GM19240 (cell line): ENCODE measurements at regions not wholly inside any gene's neighbourhood (a gene's known extent, or its start where the extent isn't known, plus 50 kb on each side); places are given as distances from the start of the nearest gene placed in this dataset.
"Not testable (repeated sequence)": the region's sequence is repeated elsewhere in the genome, so short reads cannot be mapped to it uniquely, and the experiment has no call there.

Experiments used
- DNase-seq: peaks from one replicate; pipeline ENCODE4 v3.0.0; 2011; ENCODE audit warnings: low spot score; ENCODE audit not compliant: insufficient read length

DNA sequence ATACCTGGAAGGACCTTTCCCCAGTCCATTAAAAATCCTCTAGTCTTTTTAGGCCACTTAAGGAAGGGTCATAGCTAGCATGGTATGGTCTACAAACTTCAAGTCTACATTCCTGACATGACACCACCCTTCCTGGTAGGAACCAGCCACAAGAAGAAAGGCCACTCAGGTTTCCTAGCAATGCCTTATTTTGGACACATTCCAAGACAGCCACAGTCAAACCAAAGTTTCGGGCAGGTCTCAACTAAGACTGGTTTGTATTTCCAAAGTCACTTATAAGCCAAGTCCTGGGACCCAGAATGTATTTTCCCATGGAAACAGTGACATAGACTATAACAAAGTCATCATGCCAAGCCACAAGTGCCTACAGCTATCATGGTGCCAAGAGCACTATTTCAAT lies 50.6 kb upstream of the SLC44A3 start:
- no peak for DNase-seq

DNA sequence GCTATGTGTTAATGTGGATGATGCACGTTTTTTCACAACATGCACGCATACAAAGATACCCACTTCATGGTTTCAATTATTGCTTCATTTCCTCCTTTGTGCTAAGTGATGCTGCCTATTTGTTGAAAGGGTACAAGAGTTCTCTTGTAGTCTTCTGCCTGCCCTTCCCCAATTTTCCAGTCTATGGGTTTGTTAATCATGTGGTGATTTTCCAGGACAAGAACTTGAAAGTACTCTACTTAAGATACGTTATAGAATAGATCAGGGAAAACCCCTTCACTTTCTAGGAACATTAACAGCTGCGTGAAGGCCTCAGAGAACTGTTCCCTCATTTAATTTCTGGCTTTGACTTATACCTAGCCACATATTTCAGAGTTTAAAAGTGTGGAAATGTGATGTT lies 52.1 kb upstream of the SLC44A3 start:
- DNase-seq: no peak

DNA sequence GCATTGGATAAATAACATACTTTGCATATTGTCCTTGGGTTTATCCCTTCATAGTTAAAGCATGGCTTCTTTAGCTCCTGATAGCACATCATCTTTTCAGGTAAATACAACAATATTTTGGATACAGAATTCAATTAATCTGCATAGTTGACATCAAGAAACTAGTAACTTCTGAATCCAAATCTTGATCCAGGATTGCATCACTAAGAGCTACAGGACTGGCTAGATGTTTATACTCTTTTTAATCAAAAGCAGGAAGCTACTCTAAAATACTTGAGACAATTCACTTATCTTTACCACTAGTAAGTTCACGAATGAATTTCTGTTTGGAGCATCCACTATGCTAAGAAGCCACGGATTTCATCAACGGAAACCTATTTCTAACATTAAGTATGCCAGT lies 54.2 kb upstream of the SLC44A3 start:
- DNase-seq: no peak

DNA sequence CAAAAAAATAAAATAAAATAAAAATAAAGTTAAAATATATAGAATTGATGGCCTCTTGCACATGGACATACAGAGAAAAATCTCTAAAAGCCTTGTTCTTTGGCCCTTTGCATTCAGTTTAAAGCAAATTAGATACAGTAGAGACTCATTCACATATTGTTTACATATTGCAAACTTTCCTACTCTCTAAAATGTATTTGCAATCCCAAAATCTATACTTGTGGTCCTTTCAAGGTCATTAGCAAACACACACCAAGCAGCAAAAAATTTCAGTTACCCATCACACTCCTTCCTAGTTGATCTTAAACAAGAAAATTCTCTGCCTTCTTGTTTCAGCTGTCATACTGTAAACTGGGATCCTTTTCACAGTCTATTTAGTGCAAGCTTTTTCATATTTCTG lies 61.0 kb upstream of the SLC44A3 start:
- DNase-seq: no peak

DNA sequence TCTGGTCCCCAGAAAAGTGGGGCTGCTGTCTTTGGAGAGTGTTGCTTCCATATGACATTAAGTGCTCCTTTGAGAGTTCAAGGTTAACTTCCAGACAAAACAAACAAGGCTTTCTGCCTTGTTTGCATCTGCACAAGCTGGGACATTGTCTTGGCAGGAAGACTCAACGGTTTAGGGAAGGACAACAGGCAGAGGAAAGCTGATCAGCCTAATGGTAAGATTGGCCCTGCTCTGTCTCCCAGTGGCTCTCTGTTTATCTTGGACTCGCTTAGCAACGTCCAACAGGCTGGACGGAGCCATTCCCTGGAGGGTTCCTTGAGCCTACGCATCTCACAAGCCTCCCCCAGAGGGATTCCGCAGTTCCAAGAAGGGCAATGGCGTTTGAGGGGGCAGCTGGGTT lies 62.2 kb upstream of the SLC44A3 start:
- no peak for DNase-seq

DNA sequence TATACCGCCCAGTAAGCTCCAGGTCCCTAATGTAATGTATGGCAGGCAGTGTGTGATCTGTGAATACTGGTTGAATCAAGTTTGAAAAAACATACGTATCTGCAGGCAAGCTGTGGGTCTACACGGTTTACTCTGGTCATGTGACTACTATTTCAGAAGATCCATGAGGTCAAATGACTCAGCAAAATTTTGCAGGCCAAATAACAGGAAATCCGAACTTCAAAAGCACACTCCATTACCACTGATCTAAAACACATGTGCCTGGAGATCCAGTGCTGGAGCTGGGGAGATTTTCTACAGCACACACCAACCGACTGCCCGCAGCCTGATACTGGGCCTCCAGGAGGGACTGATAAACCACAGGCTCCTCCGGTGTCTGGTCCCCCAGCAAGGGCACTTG lies 64.5 kb upstream of the SLC44A3 start:
- no peak for DNase-seq

DNA sequence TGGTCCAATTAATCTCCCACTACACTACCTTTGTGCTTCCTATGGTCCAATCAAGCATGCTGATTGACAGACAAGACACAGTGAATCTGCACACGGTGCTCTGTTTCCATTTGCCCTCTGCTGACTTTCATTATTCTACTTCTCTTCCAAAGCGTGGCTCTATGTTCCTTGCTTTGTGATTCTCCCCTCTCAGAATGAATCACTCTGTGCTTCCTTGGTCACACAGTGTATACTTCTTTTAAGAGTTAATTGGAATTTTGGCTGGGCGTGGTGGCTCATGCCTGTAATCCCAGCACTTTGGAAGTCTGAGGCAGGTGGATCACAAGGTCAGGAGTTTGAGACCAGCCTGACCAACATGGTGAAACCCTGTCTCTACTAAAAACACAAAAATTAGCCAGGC lies 65.1 kb upstream of the SLC44A3 start:
- DNase-seq: not testable (repeated sequence)

DNA sequence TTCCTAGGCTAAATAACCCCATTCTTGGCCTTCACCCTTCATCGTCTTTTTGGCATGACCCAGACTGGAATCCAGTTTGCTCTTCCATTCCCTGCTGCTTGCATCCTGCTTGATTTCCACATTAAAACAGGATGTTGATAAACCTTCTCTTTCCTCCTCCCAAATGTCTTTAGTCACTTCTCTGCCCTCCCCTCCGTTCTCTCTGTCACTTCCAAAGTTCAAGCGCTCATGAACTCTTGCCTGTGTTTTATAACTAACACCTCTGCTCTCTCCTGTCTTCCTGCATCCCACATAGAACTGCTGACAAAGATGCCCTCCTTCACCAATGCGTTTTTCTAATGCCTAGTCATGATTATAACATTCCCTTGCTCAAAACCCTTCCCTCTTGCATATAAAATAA lies 65.6 kb upstream of the SLC44A3 start:
- no peak for DNase-seq

DNA sequence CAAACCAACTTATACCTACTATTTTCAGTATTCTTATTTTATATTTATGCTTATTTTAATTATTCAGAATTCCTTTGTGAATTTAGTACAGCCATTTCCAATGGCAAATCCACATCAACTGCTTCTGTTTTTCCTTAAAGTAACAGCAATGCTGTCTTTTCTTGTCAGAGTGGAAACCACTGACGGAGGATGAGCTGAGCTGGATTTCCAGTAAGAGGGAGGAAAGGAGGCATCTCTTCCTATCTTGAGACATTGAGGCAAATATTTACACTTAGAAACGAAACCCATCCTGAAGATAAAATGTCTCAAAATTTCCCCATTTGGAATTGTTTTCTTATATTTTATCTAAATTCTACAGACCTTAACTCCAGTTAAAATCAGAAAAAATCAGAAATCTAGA lies 66.1 kb upstream of the SLC44A3 start:
- no peak for DNase-seq

DNA sequence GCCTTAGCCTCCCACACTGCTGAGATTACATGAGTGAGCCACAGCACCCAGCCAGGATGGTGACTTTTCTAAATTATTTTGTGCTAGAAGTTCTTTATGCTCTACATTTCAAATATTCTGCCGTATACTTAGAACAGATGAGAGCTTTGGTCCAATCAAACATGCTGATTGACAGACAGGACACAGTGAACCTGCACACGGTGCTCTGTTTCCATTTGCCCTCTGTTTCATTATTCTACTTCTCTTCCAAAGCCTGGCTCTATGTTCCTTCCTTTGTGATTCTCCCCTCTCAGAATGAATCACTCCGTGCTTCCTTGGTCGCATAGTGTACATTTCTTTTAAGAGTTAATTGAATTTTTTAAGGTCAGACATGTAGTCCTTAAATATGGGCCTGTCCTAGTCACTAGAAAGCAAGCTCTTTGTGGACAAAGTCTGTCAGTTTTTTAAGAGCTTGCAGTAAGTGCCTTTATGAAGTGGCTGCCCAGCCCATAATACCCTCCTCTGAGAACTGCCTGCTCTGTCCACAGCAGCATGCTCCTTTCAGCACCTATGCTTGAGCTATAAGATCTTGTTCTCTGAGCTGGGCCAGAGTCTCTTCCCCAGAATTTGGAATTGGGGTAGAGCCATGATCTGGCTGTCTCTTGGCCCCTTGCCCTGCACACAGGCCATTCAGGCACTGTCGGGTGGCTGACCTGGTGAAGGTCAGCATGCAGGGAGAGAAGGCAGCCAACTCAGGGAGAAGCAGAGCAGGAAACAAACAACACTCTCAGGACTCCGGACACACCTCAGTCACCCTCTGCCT lies 66.8 kb upstream of the SLC44A3 start:
- DNase-seq: no peak

DNA sequence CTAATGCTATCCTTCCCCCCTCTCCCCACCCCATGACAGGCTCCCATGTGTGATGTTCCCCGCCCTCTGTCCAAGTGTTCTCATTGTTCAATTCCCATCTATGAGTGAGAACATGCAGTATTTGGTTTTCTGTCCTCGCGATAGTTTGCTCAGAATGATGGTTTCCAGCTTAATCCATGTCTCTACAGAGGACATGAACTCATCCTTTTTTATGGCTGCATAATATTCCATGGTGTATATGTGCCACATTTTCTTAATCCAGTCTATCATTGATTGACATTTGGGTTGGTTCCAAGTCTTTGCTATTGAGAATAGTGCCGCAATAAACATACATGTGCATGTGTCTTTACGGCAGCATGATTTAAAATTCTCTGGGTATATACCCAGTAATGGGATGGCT lies 68.7 kb upstream of the SLC44A3 start:
- not testable (repeated sequence) for DNase-seq

DNA sequence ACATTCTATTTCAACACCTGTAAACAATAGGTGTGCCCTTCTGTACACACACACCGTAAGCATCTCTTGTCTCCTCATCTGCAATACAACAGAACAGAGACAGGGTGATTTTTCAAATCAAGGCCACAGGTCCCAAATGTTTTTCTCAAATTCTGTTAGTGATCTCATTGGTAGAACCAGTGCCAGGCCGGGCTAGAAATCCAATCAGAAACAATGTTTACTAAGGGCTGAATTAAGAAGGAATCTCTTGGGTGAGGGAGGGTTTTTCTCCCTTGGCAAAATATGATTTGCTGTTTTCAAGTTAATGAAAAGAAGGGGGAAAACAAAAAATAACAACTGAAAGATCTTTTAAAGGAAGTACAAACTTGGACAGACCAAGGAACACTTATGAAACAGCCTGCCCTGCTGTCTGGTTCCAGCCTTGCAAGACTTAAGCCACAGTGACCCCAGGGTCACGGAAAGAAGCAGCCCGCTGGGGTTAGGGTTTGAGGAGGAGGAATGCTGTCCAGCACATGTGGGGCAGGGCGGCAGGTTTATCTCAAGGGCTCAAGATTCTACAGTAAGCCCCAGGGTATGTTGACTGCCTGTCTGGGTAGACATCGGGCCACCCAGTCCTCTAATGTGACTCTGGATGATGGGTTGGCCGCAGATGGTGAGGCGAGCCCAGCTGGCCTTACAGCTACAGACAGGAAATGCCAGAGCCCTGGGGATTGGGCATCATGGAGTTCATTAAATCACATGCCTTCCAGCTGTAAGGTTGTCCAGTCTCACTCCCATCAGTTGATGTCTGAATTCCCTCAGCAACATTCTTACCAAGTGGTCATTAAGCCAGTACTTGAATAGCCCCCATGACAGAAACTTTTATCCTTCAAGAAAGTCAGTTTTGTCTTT lies 73.3 kb upstream of the SLC44A3 start:
- DNase-seq: no peak

DNA sequence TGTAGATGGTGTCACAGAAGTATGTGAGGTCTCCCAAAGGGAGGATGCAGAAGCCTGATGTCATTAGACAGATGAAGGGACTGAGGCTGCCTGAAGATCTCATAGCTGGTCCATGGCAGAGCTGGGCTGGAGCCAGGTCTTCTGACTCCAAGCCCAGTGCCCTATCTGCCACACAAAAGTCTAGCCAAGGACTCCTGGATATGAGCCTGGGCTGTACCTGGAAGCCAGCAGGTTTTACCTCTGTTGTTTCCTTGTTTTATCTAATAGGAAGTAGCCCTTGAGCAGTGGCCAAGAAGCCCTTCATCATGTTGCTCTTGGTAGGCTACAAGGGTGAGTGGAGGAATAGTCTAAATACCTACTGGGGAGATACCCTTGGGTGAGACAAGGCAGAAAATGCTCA lies 74.4 kb upstream of the SLC44A3 start:
- DNase-seq: no peak

DNA sequence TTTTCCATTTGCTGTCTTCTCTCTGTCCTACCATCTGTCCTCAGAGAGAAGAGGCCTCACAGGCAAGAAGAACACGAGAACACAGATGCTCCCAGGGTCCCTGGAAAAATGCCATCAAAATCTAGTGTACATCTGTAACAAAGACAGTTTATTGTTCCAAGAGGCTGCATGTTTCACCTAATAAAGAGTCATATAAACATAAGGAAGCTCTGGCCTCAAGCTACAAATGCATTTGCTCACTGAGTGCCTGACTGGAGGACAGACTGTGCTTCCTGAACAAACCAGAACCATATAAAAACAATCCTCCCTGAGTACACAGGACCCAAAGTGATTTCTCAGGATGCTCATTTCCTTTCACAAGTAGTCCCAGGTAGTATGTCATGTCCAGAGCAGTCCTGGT lies 76.3 kb upstream of the SLC44A3 start:
- DNase-seq: no peak

DNA sequence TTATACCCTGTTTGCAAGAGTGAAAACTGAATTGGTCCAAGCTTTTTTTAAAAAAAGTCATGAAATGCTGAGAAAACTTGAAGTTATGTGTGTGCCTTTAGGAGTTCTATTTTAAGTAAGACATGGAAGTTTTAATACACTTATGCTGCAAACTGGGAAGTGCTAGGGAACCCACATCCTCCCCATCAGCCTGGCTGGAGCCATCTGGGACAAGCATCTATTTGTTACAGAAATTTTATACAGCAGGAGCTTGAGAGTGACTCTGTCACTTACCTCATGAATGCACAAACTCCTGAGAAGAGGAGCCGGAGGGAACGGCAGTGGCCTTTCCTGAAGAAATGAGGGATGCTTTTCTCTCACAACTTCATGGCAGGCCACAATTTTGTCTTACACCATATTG lies 78.2 kb upstream of the SLC44A3 start:
- DNase-seq: no peak

DNA sequence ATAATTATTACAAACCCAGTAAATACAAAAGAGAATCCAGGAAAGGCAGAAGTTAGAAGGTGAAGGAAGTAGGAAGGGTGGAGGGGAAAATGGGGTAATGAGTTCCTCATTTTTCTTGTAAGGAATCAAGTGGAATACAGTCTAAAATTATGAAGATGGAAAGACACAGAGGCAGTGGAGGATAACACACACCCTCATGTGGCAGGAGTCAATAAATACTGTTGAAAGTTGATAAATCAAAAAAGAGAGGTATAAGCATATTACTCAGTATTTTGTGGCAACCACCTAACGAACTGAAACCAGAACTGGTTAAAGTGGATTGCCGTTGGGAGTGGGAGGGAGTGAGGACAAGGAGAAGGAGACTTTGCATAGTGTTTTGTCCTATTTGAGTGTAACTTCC lies 78.6 kb upstream of the SLC44A3 start:
- no peak for DNase-seq

DNA sequence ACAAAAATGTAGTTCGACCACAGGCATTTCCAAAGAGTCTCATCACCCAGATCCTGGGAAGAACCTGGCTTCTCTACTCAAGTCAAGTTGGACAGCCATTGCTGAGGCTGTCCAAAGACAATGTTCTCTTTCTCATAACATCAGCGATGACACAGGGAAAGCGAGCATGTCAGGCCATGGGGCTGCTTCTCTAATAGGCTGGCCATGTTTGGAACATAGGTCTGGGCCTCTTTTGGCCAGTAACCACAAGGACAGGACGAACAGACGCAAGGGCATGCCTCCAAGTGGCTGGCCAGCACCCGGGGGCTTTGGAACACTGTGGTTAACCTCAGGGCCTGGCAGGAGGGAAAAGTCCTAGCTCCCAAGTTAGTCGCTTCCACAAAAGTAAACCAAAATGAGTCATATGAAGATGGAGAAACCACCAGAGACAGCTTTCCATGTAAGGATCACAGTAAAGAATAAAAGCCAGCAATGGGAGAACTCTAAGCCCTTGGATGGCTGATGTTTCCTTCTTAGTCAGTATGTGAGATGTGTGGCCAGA lies 80.6 kb upstream of the SLC44A3 start:
- DNase-seq: no peak

DNA sequence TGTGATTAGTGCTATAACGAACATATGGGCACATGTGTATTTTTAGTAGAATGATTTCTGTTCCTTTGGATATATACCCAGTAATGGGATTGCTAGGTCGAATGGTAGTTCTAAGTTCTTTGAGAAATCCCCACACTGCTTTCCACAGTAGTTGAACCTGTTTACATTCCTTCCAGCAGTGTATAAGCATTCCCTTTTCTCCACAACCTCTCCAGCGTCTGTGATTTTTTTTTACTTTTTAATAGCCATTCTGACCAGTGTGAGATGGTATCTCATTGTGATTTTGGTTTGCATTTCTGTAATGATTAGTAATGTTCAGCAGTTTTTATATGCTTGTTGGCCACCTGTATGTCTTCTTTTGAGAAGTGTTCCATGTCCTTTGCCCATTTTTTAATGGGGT lies 81.8 kb upstream of the SLC44A3 start:
- DNase-seq: no peak

DNA sequence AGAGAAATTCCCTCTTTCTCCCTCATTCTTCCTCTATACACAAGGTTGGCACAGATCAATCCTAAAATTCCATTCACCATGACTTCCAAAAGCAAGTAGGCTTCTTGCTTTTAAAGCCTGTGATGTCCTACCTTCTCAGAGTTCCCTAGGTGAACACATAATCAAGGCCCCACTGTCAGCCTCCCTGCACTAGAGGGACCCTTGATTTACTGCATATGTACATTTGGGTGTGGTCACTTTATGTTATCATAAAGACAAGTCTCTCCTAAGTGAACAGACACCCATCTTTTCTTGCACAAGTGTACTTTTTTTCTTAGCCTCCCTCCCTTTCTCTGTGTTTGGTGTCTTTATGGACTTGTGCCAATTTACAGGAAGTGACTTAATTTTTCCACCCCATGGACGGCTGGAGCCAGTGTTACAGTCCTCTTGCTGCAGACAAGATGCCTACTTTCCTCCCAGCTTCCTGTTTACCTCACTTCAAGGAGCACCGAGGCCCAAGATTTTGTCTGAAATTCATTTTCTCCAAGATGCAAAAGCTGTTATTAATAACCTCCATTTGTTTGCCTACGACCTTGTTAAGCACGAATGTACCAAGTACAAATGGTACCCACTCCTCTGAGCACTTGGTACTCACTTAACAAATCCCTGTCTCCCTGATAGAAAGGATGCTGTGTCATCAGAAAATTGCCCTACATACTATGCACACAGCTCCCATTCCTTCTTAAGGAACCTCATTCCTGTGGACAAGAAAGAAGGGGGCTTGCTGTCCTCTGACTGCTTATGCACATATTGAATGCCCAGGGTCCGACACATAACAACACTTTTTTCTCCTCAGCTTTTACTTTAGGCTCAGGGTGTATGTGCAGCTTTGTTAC lies 82.8 kb upstream of the SLC44A3 start:
- no peak for DNase-seq

DNA sequence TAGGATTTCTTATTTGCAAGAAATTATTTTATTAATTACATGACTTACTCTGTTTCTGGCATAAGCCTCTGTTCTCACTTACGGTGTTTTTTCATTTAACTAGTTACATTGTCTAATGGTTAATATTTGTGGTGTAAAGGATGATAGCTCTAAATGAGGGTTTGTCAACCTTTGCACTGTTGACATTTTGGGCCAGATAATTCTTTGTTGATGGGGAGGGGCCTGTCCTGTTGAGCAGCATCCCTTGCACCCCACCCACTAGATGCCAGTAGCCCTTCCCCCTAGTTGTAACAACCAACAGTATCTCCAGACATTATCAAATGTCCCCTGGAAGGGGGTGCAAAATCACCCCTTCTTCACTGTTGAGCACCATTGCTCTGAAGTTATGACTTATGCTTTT lies 83.6 kb upstream of the SLC44A3 start:
- no peak for DNase-seq

DNA sequence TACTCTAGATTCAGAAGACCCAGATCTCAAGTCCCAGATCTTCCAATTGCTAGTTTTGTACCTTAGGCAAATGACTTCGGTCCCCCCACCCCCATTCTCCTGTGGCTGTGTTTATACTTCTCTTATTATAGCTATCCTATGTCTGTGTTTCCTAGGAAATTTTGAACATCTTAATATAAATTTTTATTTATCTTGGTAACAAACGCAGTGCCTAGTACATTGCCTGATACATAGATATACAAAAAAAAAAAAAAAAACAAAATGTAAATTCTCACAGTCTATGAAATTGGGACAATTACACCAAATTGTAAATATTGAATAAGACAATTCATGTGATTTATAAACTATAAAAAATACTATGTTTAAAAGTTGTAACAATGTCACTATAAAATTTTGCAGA lies 84.1 kb upstream of the SLC44A3 start:
- DNase-seq: no peak
